WTC11 (cell line): ENCODE measurements at regions not wholly inside any gene's neighbourhood (a gene's known extent, or its start where the extent isn't known, plus 50 kb on each side); places are given as distances from the start of the nearest gene placed in this dataset.

Source experiments
- ATAC-seq: fragments of 200-7000 bp; cut with Tn5 transposase; 2 replicates; pipeline ENCODE4 v1.10.0; 2021; ENCODE audit warnings: mild to moderate bottlenecking, moderate library complexity
- CTCF ChIA-PET: fragments of 300-600 bp; sonication (Branson Sonifier 250); formaldehyde crosslinking; loops from one replicate; lab custom pipeline; 2021; ENCODE audit warnings: antibody characterized with exemption; lab: Charles Lee
- POLR2A ChIA-PET: fragments of 350-600 bp; sonication (Branson Sonifier 250); formaldehyde crosslinking; loops from one replicate; lab custom pipeline; 2021; ENCODE audit warnings: antibody characterized with exemption; lab: Charles Lee
- DNase-seq: peaks from one replicate; pipeline ENCODE4 v3.0.0; 2021; ENCODE audit warnings: low spot score
- H3K27ac Mint-ChIP-seq: 2 replicates; pipeline ENCODE4 v1.8.0; 2021; ENCODE audit warnings: mixed read lengths
- H3K27me3 Mint-ChIP-seq: 2 replicates; pipeline ENCODE4 v1.8.0; 2021; ENCODE audit warnings: low read depth, mild to moderate bottlenecking, moderate library complexity, mixed read lengths
- H3K36me3 Mint-ChIP-seq: 2 replicates; pipeline ENCODE4 v1.8.0; 2021; ENCODE audit warnings: mixed read lengths
- H3K4me1 Mint-ChIP-seq: 2 replicates; pipeline ENCODE4 v1.8.0; 2022; ENCODE audit warnings: mixed read lengths
- H3K4me3 Mint-ChIP-seq: 2 replicates; pipeline ENCODE4 v1.8.0; 2021; ENCODE audit warnings: mild to moderate bottlenecking, moderate library complexity, mixed read lengths
- H3K9me3 Mint-ChIP-seq: 2 replicates; pipeline ENCODE4 v1.8.0; 2021; ENCODE audit warnings: mixed read lengths
- AFF4 ChIP-seq: sonication (generic); formaldehyde crosslinking; IDR thresholded peaks from 2 replicates; pipeline ENCODE4 v1.8.1; 2023; ENCODE audit warnings: mild to moderate bottlenecking, missing genetic modification reagents, borderline replicate concordance
- ERG ChIP-seq: fragments of 250-450 bp; sonication (Bioruptor Pico); IDR thresholded peaks from 2 replicates; pipeline ENCODE4 v1.8.0; 2021; ENCODE audit warnings: mild to moderate bottlenecking
- FOXK1 ChIP-seq: sonication (generic); formaldehyde crosslinking; IDR thresholded peaks from 2 replicates; pipeline ENCODE4 v1.8.0; 2022; ENCODE audit warnings: mild to moderate bottlenecking, moderate library complexity, missing genetic modification reagents
- GABPB1 ChIP-seq: sonication (generic); formaldehyde crosslinking; IDR thresholded peaks from 2 replicates; pipeline ENCODE4 v1.8.1; 2023; ENCODE audit warnings: mild to moderate bottlenecking, missing genetic modification reagents
- GRHL2 ChIP-seq: fragments of 250-450 bp; sonication (Bioruptor Pico); IDR thresholded peaks from 2 replicates; pipeline ENCODE4 v1.8.0; 2022; ENCODE audit warnings: mild to moderate bottlenecking, moderate library complexity; ENCODE audit not compliant: insufficient replicate concordance, severe bottlenecking
- JUN ChIP-seq: sonication (generic); formaldehyde crosslinking; IDR thresholded peaks from 2 replicates; pipeline ENCODE4 v1.8.0; 2023; ENCODE audit warnings: mild to moderate bottlenecking, missing genetic modification reagents
- NFATC4 ChIP-seq: fragments of 250-450 bp; sonication (Bioruptor Pico); IDR thresholded peaks from 2 replicates; pipeline ENCODE4 v1.9.0; 2021; ENCODE audit warnings: mild to moderate bottlenecking
- RELA ChIP-seq: sonication (generic); formaldehyde crosslinking; IDR thresholded peaks from 2 replicates; pipeline ENCODE4 v1.8.1; 2022; ENCODE audit warnings: missing genetic modification reagents, mild to moderate bottlenecking, borderline replicate concordance
- SOX15 ChIP-seq: fragments of 250-450 bp; sonication (Bioruptor Pico); IDR thresholded peaks from 2 replicates; pipeline ENCODE4 v1.9.0; 2021; ENCODE audit warnings: mild to moderate bottlenecking
- SP1 ChIP-seq: sonication (generic); formaldehyde crosslinking; conservative IDR thresholded peaks from 2 replicates; pipeline ENCODE4 v1.8.1; 2022; ENCODE audit warnings: missing genetic modification reagents
- ZNF121 ChIP-seq: sonication (generic); formaldehyde crosslinking; IDR thresholded peaks from 2 replicates; pipeline ENCODE4 v1.8.0; 2023; ENCODE audit warnings: missing genetic modification reagents
- ZNF138 ChIP-seq: sonication (generic); formaldehyde crosslinking; conservative IDR thresholded peaks from 2 replicates; pipeline ENCODE4 v1.8.1; 2022; ENCODE audit warnings: mild to moderate bottlenecking, moderate library complexity, missing genetic modification reagents
- ZNF263 ChIP-seq: sonication (generic); formaldehyde crosslinking; IDR thresholded peaks from 2 replicates; pipeline ENCODE4 v1.8.1; 2022; ENCODE audit warnings: low read depth, mild to moderate bottlenecking, moderate library complexity, missing genetic modification reagents
- ZNF281 ChIP-seq: sonication (generic); formaldehyde crosslinking; IDR thresholded peaks from 2 replicates; pipeline ENCODE4 v1.8.0; 2023; ENCODE audit warnings: mild to moderate bottlenecking, missing genetic modification reagents
- ZNF396 ChIP-seq: fragments of 250-450 bp; sonication (Bioruptor Pico); IDR thresholded peaks from 2 replicates; pipeline ENCODE4 v1.8.0; 2021; ENCODE audit warnings: mild to moderate bottlenecking, moderate library complexity, borderline replicate concordance
- TF ChIP-seq, protein P1 (sequence below): sonication (generic); formaldehyde crosslinking; IDR thresholded peaks from 2 replicates; pipeline ENCODE4 v1.8.1; 2022; ENCODE audit warnings: low read depth, missing genetic modification reagents, borderline replicate concordance
- TF ChIP-seq, protein P2 (sequence below): fragments of 250-450 bp; sonication (Bioruptor Pico); conservative IDR thresholded peaks from 2 replicates; pipeline ENCODE4 v1.9.0; 2021; ENCODE audit warnings: mild to moderate bottlenecking
- TF ChIP-seq, protein P3 (sequence below): sonication (generic); formaldehyde crosslinking; IDR thresholded peaks from 2 replicates; pipeline ENCODE4 v1.8.0; 2022; ENCODE audit warnings: mild to moderate bottlenecking, missing genetic modification reagents
- TF ChIP-seq, protein P4 (sequence below): sonication (generic); formaldehyde crosslinking; IDR thresholded peaks from 2 replicates; pipeline ENCODE4 v1.8.1; 2022; ENCODE audit warnings: low read depth, mild to moderate bottlenecking, moderate library complexity, missing genetic modification reagents, borderline replicate concordance
- TF ChIP-seq, protein P5 (sequence below): sonication (generic); formaldehyde crosslinking; IDR thresholded peaks from 2 replicates; pipeline ENCODE4 v1.8.1; 2023; ENCODE audit warnings: mild to moderate bottlenecking, missing genetic modification reagents, moderate library complexity

- ATAC-seq (no peak), DNase-seq (no peak)
- Mint-ChIP-seq H3K9me3 (no peaks in the 10 kb centered on the region), H3K4me1 (peaks cover 2% of the 10 kb centered on the region; the same call in 1 of the 2 replicates), H3K4me3 (no peak overlapping the region), H3K27ac (no peak overlapping the region), H3K27me3 (no peaks in the 10 kb centered on the region), H3K36me3 (no peaks in the 10 kb centered on the region)
- TF ChIP-seq JUN (no peak), NFATC4 (CRISPR knock-in tag) (no peak), GABPB1 (CRISPR knock-in tag) (no peak), ZNF121 (CRISPR knock-in tag) (no peak), FOXK1 (CRISPR knock-in tag) (no peak), RELA (CRISPR knock-in tag) (no peak), AFF4 (CRISPR knock-in tag) (no peak), SOX15 (no peak), ZNF281 (no peak), GRHL2 (no peak), ERG (no peak), ZNF138 (CRISPR knock-in tag) (no peak), ZNF396 (CRISPR knock-in tag) (no peak), SP1 (no peak), ZNF263 (CRISPR knock-in tag) (no peak)
- TF ChIP-seq, protein P1, sequence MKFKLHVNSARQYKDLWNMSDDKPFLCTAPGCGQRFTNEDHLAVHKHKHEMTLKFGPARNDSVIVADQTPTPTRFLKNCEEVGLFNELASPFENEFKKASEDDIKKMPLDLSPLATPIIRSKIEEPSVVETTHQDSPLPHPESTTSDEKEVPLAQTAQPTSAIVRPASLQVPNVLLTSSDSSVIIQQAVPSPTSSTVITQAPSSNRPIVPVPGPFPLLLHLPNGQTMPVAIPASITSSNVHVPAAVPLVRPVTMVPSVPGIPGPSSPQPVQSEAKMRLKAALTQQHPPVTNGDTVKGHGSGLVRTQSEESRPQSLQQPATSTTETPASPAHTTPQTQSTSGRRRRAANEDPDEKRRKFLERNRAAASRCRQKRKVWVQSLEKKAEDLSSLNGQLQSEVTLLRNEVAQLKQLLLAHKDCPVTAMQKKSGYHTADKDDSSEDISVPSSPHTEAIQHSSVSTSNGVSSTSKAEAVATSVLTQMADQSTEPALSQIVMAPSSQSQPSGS = no peak
- TF ChIP-seq, protein P2, sequence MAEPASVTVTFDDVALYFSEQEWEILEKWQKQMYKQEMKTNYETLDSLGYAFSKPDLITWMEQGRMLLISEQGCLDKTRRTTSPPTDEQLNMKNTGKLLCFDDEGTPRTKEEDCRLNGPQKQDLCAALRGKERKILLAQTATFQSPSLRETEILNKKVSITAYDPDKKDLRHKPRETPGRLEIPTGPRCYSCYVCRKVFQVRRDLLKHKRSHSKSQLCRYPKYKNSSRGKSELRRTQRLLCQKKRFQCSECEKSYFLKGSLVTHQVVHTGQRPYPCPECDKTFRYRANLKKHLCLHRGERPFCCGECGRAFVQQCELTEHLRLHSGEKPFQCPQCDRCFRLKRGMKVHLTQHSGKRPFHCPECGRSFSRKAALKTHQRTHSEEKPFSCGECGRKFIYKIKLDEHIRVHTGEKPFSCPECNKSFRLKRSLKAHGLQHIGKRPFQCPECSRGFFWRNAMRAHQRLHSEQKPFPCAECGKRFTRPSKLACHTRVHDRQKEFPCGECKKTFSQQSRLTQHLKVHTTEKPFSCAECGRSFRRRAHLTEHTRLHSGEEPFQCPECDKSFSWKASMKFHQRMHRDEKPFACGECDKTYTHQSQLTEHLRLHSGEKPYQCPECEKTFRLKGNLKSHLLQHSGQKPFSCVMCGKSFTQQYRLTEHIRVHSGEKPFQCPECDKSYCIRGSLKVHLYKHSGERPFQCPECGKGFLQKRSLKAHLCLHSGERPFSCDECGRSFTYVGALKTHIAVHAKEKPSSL (CRISPR knock-in tag) = no peak
- TF ChIP-seq, protein P3, sequence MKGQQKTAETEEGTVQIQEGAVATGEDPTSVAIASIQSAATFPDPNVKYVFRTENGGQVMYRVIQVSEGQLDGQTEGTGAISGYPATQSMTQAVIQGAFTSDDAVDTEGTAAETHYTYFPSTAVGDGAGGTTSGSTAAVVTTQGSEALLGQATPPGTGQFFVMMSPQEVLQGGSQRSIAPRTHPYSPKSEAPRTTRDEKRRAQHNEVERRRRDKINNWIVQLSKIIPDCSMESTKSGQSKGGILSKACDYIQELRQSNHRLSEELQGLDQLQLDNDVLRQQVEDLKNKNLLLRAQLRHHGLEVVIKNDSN (CRISPR knock-in tag) = no peak
- TF ChIP-seq, protein P4, sequence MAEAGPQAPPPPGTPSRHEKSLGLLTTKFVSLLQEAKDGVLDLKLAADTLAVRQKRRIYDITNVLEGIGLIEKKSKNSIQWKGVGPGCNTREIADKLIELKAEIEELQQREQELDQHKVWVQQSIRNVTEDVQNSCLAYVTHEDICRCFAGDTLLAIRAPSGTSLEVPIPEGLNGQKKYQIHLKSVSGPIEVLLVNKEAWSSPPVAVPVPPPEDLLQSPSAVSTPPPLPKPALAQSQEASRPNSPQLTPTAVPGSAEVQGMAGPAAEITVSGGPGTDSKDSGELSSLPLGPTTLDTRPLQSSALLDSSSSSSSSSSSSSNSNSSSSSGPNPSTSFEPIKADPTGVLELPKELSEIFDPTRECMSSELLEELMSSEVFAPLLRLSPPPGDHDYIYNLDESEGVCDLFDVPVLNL (CRISPR knock-in tag) = no peak
- TF ChIP-seq, protein P5, sequence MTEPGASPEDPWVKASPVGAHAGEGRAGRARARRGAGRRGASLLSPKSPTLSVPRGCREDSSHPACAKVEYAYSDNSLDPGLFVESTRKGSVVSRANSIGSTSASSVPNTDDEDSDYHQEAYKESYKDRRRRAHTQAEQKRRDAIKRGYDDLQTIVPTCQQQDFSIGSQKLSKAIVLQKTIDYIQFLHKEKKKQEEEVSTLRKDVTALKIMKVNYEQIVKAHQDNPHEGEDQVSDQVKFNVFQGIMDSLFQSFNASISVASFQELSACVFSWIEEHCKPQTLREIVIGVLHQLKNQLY (CRISPR knock-in tag) = no peak
- POLR2A ChIA-PET = no interaction called here
- CTCF ChIA-PET = no interaction called here
Observed at GRCh38 chrX:109926118-109926517, 76.8 kb upstream of the TMEM164 start.
